A549 (cell line): ENCODE measurements at regions not wholly inside any gene's neighbourhood (a gene's known extent, or its start where the extent isn't known, plus 50 kb on each side); places are given as distances from the start of the nearest gene placed in this dataset.

ENCODE experiments used
- ATAC-seq, 2 experiments: fragments of 200-7000 bp in 1 of 2; fragments of >200 bp in 1 of 2; cut with Nextera tagmentation in 1 of 2; cut with Tn5 transposase in 1 of 2; 3 replicates each; pipeline versions ENCODE4 v1.8.0 to v1.9.1; 2018 to 2020; ENCODE audit warnings: mild to moderate bottlenecking in 1 of 2, moderate library complexity in 1 of 2
- CTCF ChIA-PET: fragments of 300-600 bp; sonication (Branson Sonifier 250); formaldehyde crosslinking; extraction: SDS; loops from one replicate; lab custom pipeline; 2021; ENCODE audit warnings: antibody characterized with exemption, inconsistent platforms; lab: Yijun Ruan, JAX
- POLR2A ChIA-PET: fragments of 350-600 bp; formaldehyde crosslinking; extraction: SDS; loops from one replicate; lab custom pipeline; 2021; ENCODE audit warnings: antibody characterized with exemption, inconsistent platforms; lab: Yijun Ruan, JAX
- DNase-seq, 2 experiments: peaks; one replicate each; pipeline versions ENCODE4 v3.0.0 to v3.0.0-alpha.2; 2011 to 2016; ENCODE audit warnings: low read depth in 1 of 2, low spot score in 1 of 2
- FAIRE-seq: peaks from 2 replicates; lab custom pipeline; 2011; peaks lifted over from hg19 to GRCh38; lab: Jason Lieb, UNC
- H3K27ac ChIP-seq, 2 experiments: fragments of >200 bp; sonication (Bioruptor Twin); formaldehyde crosslinking; 3 replicates each; pipeline ENCODE4 v1.5.1; 2016 to 2017
- H3K4me1 ChIP-seq: fragments of >200 bp; sonication (Bioruptor Twin); formaldehyde crosslinking; 3 replicates; pipeline ENCODE4 v1.6.1; 2016
- H3K4me2 ChIP-seq: fragments of >200 bp; sonication (Bioruptor Twin); formaldehyde crosslinking; 3 replicates; pipeline ENCODE4 v1.6.1; 2016
- H3K4me3 ChIP-seq: fragments of >200 bp; sonication (Bioruptor Twin); formaldehyde crosslinking; 3 replicates; pipeline ENCODE4 v1.5.1; 2016
- H3K9me3 ChIP-seq: fragments of >200 bp; sonication (Bioruptor Twin); formaldehyde crosslinking; 3 replicates; pipeline ENCODE4 v1.6.1; 2016
- BHLHE40 ChIP-seq: IDR thresholded peaks from 2 replicates; pipeline ENCODE4 v1.6.1; 2012; ENCODE audit warnings: low read depth, low read length, inconsistent platforms
- CBX2 ChIP-seq: fragments of 200-600 bp; sonication (generic); IDR thresholded peaks from 2 replicates; pipeline ENCODE4 v1.6.1; 2016; ENCODE audit warnings: low read depth, mild to moderate bottlenecking, borderline replicate concordance
- CBX8 ChIP-seq: fragments of 200-600 bp; sonication (generic); IDR thresholded peaks from 2 replicates; pipeline ENCODE4 v1.6.1; 2016
- CHD2 ChIP-seq: fragments of 150-350 bp; IDR thresholded peaks from 2 replicates; pipeline ENCODE4 v1.6.1; 2014; ENCODE audit warnings: low read length; ENCODE audit not compliant: partially characterized antibody
- EHMT2 ChIP-seq: fragments of 200-600 bp; sonication (generic); IDR thresholded peaks from 2 replicates; pipeline ENCODE4 v1.6.1; 2016; ENCODE audit warnings: antibody characterized with exemption, low read depth, mild to moderate bottlenecking, moderate library complexity
- FOSB ChIP-seq: fragments of 250-450 bp; sonication (Bioruptor Pico); IDR thresholded peaks from 2 replicates; pipeline ENCODE4 v1.5.0; 2020; ENCODE audit warnings: mild to moderate bottlenecking, moderate library complexity
- GATA3 ChIP-seq: IDR thresholded peaks from 2 replicates; pipeline ENCODE4 v1.6.1; 2012; ENCODE audit warnings: borderline replicate concordance
- HDAC2 ChIP-seq: fragments of 200-600 bp; sonication (generic); IDR thresholded peaks from 2 replicates; pipeline ENCODE4 v1.6.1; 2016
- JUN ChIP-seq, 2 experiments: fragments of >200 bp; sonication (Bioruptor Twin); formaldehyde crosslinking; IDR thresholded peaks; 2 replicates in 1 of 2; 3 replicates in 1 of 2; pipeline ENCODE4 v1.6.1; 2016 to 2017
- NFE2L2 ChIP-seq: fragments of 150-350 bp; conservative IDR thresholded peaks from 2 replicates; pipeline ENCODE4 v1.6.1; 2014; ENCODE audit warnings: low read length
- NPAS2 ChIP-seq: fragments of 250-450 bp; sonication (Bioruptor Pico); IDR thresholded peaks from 2 replicates; pipeline ENCODE4 v1.8.0; 2022; ENCODE audit warnings: mild to moderate bottlenecking, moderate library complexity, borderline replicate concordance
- PHF8 ChIP-seq: fragments of 200-600 bp; sonication (generic); IDR thresholded peaks from 2 replicates; pipeline ENCODE4 v1.6.1; 2016; ENCODE audit warnings: low read depth, mild to moderate bottlenecking, antibody characterized with exemption, moderate library complexity, borderline replicate concordance
- POLR2A ChIP-seq: IDR thresholded peaks from 2 replicates; pipeline ENCODE4 v1.6.1; 2012; ENCODE audit warnings: mild to moderate bottlenecking, low read length
- POLR2AphosphoS2 ChIP-seq: conservative IDR thresholded peaks from 2 replicates; pipeline ENCODE4 v1.6.1; 2012; ENCODE audit warnings: low read length, improper control_type of control experiment, inconsistent platforms
- RAD21 ChIP-seq, 2 experiments: fragments of >200 bp in 1 of 2; sonication (Bioruptor Twin) in 1 of 2; formaldehyde crosslinking in 1 of 2; IDR thresholded peaks in 1 of 2; conservative IDR thresholded peaks in 1 of 2; 2 replicates in 1 of 2; 3 replicates in 1 of 2; pipeline ENCODE4 v1.6.1; 2012 to 2018; ENCODE audit warnings: inconsistent platforms in 1 of 2
- RARB ChIP-seq: fragments of 250-450 bp; sonication (Bioruptor Pico); IDR thresholded peaks from 2 replicates; pipeline ENCODE4 v1.8.0; 2021; ENCODE audit warnings: mild to moderate bottlenecking, moderate library complexity
- RFX5 ChIP-seq: fragments of 450-650 bp; IDR thresholded peaks from 2 replicates; pipeline ENCODE4 v1.7.1; 2014; ENCODE audit warnings: antibody characterized with exemption, mild to moderate bottlenecking, moderate library complexity
- SREBF2 ChIP-seq: fragments of 450-650 bp; IDR thresholded peaks from 2 replicates; pipeline ENCODE4 v1.6.1; 2014; ENCODE audit warnings: mild to moderate bottlenecking, moderate library complexity
- TFCP2L1 ChIP-seq: fragments of 250-450 bp; sonication (Bioruptor Pico); IDR thresholded peaks from 2 replicates; pipeline ENCODE4 v1.5.0; 2021; ENCODE audit warnings: mild to moderate bottlenecking
- TP53 ChIP-seq: fragments of 250-450 bp; sonication (Bioruptor Pico); IDR thresholded peaks from 2 replicates; pipeline ENCODE4 v1.5.0; 2021; ENCODE audit warnings: mild to moderate bottlenecking, moderate library complexity
- ZNF302 ChIP-seq: fragments of 250-450 bp; sonication (Bioruptor Pico); IDR thresholded peaks from 2 replicates; pipeline ENCODE4 v1.9.0; 2021; ENCODE audit warnings: inconsistent platforms, mild to moderate bottlenecking, moderate library complexity
- WGBS: methylation state at CpG from one replicate; pipeline ENCODE4 v1.1.6; 2017; ENCODE audit errors: missing lambda C conversion rate; 5-methylcytosine and 5-hydroxymethylcytosine counted together
- TF ChIP-seq, protein P1 (sequence below): fragments of 150-350 bp; IDR thresholded peaks from 2 replicates; pipeline ENCODE4 v1.6.1; 2014; ENCODE audit warnings: low read depth, mild to moderate bottlenecking, low read length
- TF ChIP-seq, protein P2 (sequence below): fragments of 250-450 bp; sonication (Bioruptor Pico); IDR thresholded peaks from 2 replicates; pipeline ENCODE4 v1.5.0; 2020; ENCODE audit warnings: low read depth, mild to moderate bottlenecking, moderate library complexity
- TF ChIP-seq, protein P3 (sequence below): fragments of >200 bp; sonication (Bioruptor Twin); formaldehyde crosslinking; IDR thresholded peaks from 3 replicates; pipeline ENCODE4 v1.6.1; 2016
- TF ChIP-seq, protein P4 (sequence below): IDR thresholded peaks from 2 replicates; pipeline ENCODE4 v1.6.1; 2012; ENCODE audit warnings: low read depth, borderline replicate concordance
- TF ChIP-seq, protein P5 (sequence below): fragments of 450-650 bp; IDR thresholded peaks from 2 replicates; pipeline ENCODE4 v1.6.1; 2014; ENCODE audit warnings: antibody characterized with exemption

DNA sequence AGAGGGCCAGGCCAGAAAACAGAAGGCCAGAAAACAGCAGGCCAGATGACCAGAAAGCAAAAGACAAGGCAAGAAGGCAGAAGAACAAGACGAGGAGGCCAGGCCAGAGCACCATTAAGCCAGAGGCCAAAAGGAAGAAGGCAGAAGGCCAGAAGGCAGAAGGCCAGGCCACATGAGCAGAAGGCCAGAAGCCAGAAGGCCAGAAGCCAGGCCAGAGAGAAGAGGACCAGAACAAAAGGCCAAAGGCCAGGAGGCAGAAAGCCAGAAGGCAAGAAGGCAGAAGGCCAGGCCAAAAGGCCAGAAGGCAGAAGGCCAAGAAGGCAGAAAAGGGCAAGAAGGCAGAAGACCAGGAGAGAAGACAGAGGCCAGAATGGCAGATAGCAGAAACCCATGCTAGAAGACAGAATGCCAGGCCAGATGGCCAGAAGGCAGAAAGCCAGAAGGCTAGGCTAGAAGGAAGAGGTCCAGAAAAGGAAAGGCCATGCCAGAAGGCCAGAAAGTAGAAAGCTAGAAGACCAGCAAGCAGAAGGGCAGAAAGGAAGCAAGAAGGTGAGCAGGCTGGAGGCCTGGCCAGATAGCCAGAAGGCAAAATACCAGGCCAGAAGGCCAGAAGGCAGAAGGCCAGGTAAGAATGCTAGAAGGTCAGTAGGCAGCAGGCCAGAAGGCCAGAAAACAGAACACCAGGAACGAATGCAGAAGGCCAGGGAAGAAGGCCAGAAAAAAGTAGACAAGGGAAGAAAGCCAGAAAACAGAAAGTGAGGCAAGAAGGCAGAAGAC is 187.6 kb downstream of the TUBA3C start:
- no peak for DNase-seq
- H3K4me2 ChIP-seq = no peak overlapping the region
- no peak overlapping the region for H3K4me3 ChIP-seq
- no peaks in the 10 kb centered on the region for H3K9me3 ChIP-seq
- POLR2A ChIA-PET = no interaction called here
- H3K27ac ChIP-seq = no peak overlapping the region
- no peaks in the 10 kb centered on the region for H3K4me1 ChIP-seq
- WGBS = 3% methylated on average over 2 of the region's 2 CpGs
- TF ChIP-seq GATA3 (no peak), HDAC2 (no peak), RAD21 (conservative IDR thresholded peaks at IDR 0.05 in 1 of 2, IDR thresholded peaks at IDR 0.05 in 1 of 2) (no peak), ZNF302 (CRISPR knock-in tag) (no peak), CBX2 (no peak), JUN (IDR thresholded peaks at IDR 0.05) (no peak), RFX5 (no peak), NPAS2 (CRISPR knock-in tag) (no peak), RARB (CRISPR knock-in tag) (no peak), PHF8 (no peak), POLR2A (no peak), TFCP2L1 (CRISPR knock-in tag) (no peak), CHD2 (no peak), NFE2L2 (no peak), SREBF2 (no peak), EHMT2 (no peak), CBX8 (no peak)
- TF ChIP-seq, protein P1, sequence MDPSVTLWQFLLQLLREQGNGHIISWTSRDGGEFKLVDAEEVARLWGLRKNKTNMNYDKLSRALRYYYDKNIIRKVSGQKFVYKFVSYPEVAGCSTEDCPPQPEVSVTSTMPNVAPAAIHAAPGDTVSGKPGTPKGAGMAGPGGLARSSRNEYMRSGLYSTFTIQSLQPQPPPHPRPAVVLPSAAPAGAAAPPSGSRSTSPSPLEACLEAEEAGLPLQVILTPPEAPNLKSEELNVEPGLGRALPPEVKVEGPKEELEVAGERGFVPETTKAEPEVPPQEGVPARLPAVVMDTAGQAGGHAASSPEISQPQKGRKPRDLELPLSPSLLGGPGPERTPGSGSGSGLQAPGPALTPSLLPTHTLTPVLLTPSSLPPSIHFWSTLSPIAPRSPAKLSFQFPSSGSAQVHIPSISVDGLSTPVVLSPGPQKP = no peak
- TF ChIP-seq, protein P2, sequence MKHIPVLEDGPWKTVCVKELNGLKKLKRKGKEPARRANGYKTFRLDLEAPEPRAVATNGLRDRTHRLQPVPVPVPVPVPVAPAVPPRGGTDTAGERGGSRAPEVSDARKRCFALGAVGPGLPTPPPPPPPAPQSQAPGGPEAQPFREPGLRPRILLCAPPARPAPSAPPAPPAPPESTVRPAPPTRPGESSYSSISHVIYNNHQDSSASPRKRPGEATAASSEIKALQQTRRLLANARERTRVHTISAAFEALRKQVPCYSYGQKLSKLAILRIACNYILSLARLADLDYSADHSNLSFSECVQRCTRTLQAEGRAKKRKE (CRISPR knock-in tag) = no peak
- TF ChIP-seq, protein P3, sequence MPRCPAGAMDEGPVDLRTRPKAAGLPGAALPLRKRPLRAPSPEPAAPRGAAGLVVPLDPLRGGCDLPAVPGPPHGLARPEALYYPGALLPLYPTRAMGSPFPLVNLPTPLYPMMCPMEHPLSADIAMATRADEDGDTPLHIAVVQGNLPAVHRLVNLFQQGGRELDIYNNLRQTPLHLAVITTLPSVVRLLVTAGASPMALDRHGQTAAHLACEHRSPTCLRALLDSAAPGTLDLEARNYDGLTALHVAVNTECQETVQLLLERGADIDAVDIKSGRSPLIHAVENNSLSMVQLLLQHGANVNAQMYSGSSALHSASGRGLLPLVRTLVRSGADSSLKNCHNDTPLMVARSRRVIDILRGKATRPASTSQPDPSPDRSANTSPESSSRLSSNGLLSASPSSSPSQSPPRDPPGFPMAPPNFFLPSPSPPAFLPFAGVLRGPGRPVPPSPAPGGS = no peak
- TF ChIP-seq, all 56 proteins: peak for 0
- CTCF ChIA-PET = no interaction called here
- no peak for FAIRE-seq
- no peak for ATAC-seq

DNA sequence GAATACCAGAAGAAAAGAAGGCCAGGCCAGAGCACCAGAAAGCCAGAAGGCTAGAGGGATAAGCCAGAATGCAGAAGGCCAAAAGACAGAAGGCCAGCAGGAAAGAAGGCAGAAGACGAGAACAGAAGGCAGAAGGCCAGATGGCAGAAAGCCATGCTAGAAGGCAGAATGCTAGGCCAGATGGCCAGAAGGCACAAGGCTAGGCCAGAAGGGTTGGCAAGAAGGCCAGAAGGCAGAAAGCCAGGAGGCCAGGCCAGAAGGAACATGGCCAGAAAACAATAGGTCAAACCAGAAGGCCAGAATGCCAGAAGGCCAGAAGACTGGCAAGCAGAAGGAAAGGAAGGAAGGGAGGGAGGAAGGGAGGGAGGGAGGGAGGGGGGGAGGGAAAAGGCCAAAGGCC is 188.8 kb downstream of the TUBA3C start:
- WGBS = 17% methylated on average over 1 of the region's 1 CpG
- ATAC-seq = no peak
- H3K4me3 ChIP-seq = no peak overlapping the region
- H3K4me2 ChIP-seq = no peak overlapping the region
- FAIRE-seq = no peak
- ChIA-PET CTCF (no interaction called here), POLR2A (no interaction called here)
- no peak for TF ChIP-seq BHLHE40
- TF ChIP-seq PHF8 = no peak
- TF ChIP-seq, protein P4, sequence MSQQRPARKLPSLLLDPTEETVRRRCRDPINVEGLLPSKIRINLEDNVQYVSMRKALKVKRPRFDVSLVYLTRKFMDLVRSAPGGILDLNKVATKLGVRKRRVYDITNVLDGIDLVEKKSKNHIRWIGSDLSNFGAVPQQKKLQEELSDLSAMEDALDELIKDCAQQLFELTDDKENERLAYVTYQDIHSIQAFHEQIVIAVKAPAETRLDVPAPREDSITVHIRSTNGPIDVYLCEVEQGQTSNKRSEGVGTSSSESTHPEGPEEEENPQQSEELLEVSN = no peak
- TF ChIP-seq FOSB (CRISPR knock-in tag) = no peak
- no peak for TF ChIP-seq POLR2AphosphoS2
- TF ChIP-seq TP53 (CRISPR knock-in tag) = no peak
- TF ChIP-seq, protein P5, sequence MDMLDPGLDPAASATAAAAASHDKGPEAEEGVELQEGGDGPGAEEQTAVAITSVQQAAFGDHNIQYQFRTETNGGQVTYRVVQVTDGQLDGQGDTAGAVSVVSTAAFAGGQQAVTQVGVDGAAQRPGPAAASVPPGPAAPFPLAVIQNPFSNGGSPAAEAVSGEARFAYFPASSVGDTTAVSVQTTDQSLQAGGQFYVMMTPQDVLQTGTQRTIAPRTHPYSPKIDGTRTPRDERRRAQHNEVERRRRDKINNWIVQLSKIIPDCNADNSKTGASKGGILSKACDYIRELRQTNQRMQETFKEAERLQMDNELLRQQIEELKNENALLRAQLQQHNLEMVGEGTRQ = no peak
- TF ChIP-seq CBX2 = no peak
- TF ChIP-seq, protein P3 = no peak
- no peak for TF ChIP-seq POLR2A
- DNase-seq = no peak
- H3K9me3 ChIP-seq = no peaks in the 10 kb centered on the region
- H3K4me1 ChIP-seq = no peaks in the 10 kb centered on the region
- H3K27ac ChIP-seq = no peak overlapping the region
